ENCODE measurements at regions not wholly inside any gene's neighbourhood (a gene's known extent, or its start where the extent isn't known, plus 50 kb on each side); places are given as distances from the start of the nearest gene placed in this dataset.

DNA sequence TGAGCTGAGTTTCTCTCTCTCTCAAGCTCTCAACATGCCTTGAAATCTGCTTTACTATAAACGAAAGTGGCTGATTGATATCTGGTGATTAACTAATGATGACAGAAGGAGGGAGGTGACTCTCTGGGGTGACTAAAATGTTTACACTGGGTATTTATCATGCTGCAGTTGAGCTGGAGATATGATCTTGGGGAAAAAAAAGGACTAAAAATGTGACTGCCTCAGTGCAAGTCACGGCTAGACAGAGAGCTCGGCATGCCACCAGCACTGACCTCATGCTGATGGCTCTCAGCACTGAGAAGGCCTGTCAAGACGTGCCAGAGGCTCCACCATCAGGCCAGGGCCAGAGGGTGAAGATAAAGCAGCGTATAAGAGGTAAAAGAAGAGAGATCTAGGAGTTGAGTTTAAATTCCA is 103.1 kb upstream of the SPACA1 start:
- H3F3A ChIP-seq (ENCODE audit: insufficient read depth, low read length, poor library complexity, severe bottlenecking): peaks cover 3% of the 10 kb centered on the region
- H3K4me2 ChIP-seq (ENCODE audit: low read length): peak overlapping the region; percentile 48
- H4K20me1 ChIP-seq (ENCODE audit: insufficient read depth): no peaks in the 10 kb centered on the region
- H2AFZ ChIP-seq (ENCODE audit: low read depth, low read length): peak overlapping the region; percentile 6
- no peaks in the 10 kb centered on the region for H3K36me3 ChIP-seq (ENCODE audit: insufficient read depth, low read length)
- TF ChIP-seq, protein P1, sequence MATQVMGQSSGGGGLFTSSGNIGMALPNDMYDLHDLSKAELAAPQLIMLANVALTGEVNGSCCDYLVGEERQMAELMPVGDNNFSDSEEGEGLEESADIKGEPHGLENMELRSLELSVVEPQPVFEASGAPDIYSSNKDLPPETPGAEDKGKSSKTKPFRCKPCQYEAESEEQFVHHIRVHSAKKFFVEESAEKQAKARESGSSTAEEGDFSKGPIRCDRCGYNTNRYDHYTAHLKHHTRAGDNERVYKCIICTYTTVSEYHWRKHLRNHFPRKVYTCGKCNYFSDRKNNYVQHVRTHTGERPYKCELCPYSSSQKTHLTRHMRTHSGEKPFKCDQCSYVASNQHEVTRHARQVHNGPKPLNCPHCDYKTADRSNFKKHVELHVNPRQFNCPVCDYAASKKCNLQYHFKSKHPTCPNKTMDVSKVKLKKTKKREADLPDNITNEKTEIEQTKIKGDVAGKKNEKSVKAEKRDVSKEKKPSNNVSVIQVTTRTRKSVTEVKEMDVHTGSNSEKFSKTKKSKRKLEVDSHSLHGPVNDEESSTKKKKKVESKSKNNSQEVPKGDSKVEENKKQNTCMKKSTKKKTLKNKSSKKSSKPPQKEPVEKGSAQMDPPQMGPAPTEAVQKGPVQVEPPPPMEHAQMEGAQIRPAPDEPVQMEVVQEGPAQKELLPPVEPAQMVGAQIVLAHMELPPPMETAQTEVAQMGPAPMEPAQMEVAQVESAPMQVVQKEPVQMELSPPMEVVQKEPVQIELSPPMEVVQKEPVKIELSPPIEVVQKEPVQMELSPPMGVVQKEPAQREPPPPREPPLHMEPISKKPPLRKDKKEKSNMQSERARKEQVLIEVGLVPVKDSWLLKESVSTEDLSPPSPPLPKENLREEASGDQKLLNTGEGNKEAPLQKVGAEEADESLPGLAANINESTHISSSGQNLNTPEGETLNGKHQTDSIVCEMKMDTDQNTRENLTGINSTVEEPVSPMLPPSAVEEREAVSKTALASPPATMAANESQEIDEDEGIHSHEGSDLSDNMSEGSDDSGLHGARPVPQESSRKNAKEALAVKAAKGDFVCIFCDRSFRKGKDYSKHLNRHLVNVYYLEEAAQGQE (IDR thresholded peaks at IDR 0.05; ENCODE audit: borderline replicate concordance): no peak
- TF ChIP-seq, protein P2, sequence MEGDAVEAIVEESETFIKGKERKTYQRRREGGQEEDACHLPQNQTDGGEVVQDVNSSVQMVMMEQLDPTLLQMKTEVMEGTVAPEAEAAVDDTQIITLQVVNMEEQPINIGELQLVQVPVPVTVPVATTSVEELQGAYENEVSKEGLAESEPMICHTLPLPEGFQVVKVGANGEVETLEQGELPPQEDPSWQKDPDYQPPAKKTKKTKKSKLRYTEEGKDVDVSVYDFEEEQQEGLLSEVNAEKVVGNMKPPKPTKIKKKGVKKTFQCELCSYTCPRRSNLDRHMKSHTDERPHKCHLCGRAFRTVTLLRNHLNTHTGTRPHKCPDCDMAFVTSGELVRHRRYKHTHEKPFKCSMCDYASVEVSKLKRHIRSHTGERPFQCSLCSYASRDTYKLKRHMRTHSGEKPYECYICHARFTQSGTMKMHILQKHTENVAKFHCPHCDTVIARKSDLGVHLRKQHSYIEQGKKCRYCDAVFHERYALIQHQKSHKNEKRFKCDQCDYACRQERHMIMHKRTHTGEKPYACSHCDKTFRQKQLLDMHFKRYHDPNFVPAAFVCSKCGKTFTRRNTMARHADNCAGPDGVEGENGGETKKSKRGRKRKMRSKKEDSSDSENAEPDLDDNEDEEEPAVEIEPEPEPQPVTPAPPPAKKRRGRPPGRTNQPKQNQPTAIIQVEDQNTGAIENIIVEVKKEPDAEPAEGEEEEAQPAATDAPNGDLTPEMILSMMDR (IDR thresholded peaks at IDR 0.05; ENCODE audit: poor library complexity, severe bottlenecking): no peak
- TF ChIP-seq TAF1 (IDR thresholded peaks at IDR 0.05; ENCODE audit: low read depth) (no peak), EZH2 (IDR thresholded peaks at IDR 0.05; ENCODE audit: borderline replicate concordance, insufficient read depth, low read length, poor library complexity, severe bottlenecking) (no peak), RAD21 (conservative IDR thresholded peaks at IDR 0.05) (no peak), SMC3 (conservative IDR thresholded peaks at IDR 0.05; ENCODE audit: poor library complexity) (no peak), MXI1 (conservative IDR thresholded peaks at IDR 0.05; ENCODE audit: poor library complexity, severe bottlenecking) (no peak), EP300 (conservative IDR thresholded peaks at IDR 0.05; ENCODE audit: poor library complexity, severe bottlenecking) (no peak), POLR2AphosphoS5 (IDR thresholded peaks at IDR 0.05) (no peak)
- H3K79me2 ChIP-seq (replicated peaks; ENCODE audit: insufficient read depth, low read length): no peaks in the 10 kb centered on the region
- peak overlapping the region; percentile 77 for H3K27ac ChIP-seq (ENCODE audit: low read length)
- H3K9me3 ChIP-seq (ENCODE audit: low read length): no peaks in the 10 kb centered on the region
- H3K4me3 ChIP-seq (ENCODE audit: low read length): peak overlapping the region; percentile 35
- H3K9me2 ChIP-seq (ENCODE audit: insufficient read depth, low read length): no peaks in the 10 kb centered on the region
- peak overlapping the region; percentile 43 for H3K9ac ChIP-seq (ENCODE audit: low read length)
- no peaks in the 10 kb centered on the region for H3K27me3 ChIP-seq (ENCODE audit: insufficient read depth, low read depth, low read length)

DNA sequence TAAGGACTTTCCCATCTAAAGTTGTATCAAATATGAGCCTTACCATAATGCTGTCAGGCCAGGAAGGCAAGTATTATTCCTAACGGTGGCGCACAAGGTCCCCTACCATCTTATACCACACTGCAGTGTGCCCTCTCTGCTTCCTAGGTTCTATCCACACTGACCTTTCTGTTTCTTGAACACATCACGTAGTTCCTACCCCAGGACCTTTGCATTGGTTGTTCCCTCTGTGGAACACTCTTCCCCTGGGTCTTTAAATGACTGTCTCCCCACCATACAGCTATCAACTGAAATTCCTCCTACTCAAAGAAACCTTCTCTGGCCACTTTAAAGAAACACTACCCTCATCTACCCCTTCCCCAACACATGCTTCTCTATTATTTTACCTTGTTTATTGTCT is 104.5 kb upstream of the SPACA1 start:
- Histone ChIP-seq H3K27me3 (ENCODE audit: insufficient read depth, low read depth, low read length) (no peaks in the 10 kb centered on the region), H3K9me3 (ENCODE audit: low read length) (no peaks in the 10 kb centered on the region), H3F3A (ENCODE audit: insufficient read depth, low read length, poor library complexity, severe bottlenecking) (peaks cover 3% of the 10 kb centered on the region), H3K27ac (ENCODE audit: low read length) (no peak overlapping the region), H2AFZ (ENCODE audit: low read depth, low read length) (no peak overlapping the region), H3K4me3 (ENCODE audit: low read length) (no peak overlapping the region), H3K9ac (ENCODE audit: low read length) (no peak overlapping the region), H4K20me1 (ENCODE audit: insufficient read depth) (no peaks in the 10 kb centered on the region), H3K4me2 (ENCODE audit: low read length) (no peak overlapping the region), H3K79me2 (replicated peaks; ENCODE audit: insufficient read depth, low read length) (no peaks in the 10 kb centered on the region), H3K9me2 (ENCODE audit: insufficient read depth, low read length) (no peaks in the 10 kb centered on the region), H3K36me3 (ENCODE audit: insufficient read depth, low read length) (no peaks in the 10 kb centered on the region)
- TF ChIP-seq TAF1 (IDR thresholded peaks at IDR 0.05; ENCODE audit: low read depth) (no peak), SMC3 (conservative IDR thresholded peaks at IDR 0.05; ENCODE audit: poor library complexity) (no peak), POLR2AphosphoS5 (IDR thresholded peaks at IDR 0.05) (no peak), RAD21 (conservative IDR thresholded peaks at IDR 0.05) (no peak), MXI1 (conservative IDR thresholded peaks at IDR 0.05; ENCODE audit: poor library complexity, severe bottlenecking) (no peak), EP300 (conservative IDR thresholded peaks at IDR 0.05; ENCODE audit: poor library complexity, severe bottlenecking) (no peak), EZH2 (IDR thresholded peaks at IDR 0.05; ENCODE audit: borderline replicate concordance, insufficient read depth, low read length, poor library complexity, severe bottlenecking) (no peak)
- TF ChIP-seq, protein P2 (IDR thresholded peaks at IDR 0.05; ENCODE audit: poor library complexity, severe bottlenecking): no peak
- TF ChIP-seq, protein P1 (IDR thresholded peaks at IDR 0.05; ENCODE audit: borderline replicate concordance): no peak

All from neural cell (in vitro differentiated cells).